DMS114 treated with DMSO at 0.1 percent for 48 hours (cell line): ENCODE measurements at regions not wholly inside any gene's neighbourhood (a gene's known extent, or its start where the extent isn't known, plus 50 kb on each side); places are given as distances from the start of the nearest gene placed in this dataset.

Experiments
- DNase-seq: peaks from one replicate; lab custom pipeline; 2025; ENCODE audit not compliant: unreplicated experiment; lab: John Stamatoyannopoulos, UW

- DNase-seq, result no peak
Measured at GRCh38 chr2:175475130-175475529, 293.6 kb upstream of the ATP5MC3 start.

- no peak for DNase-seq
Measured at GRCh38 chr2:175468431-175469098, 287.1 kb upstream of the ATP5MC3 start.

- no peak for DNase-seq
Measured at GRCh38 chr2:175465101-175465500, 283.6 kb upstream of the ATP5MC3 start.

- no peak for DNase-seq
Measured at GRCh38 chr2:175464311-175464670, 282.8 kb upstream of the ATP5MC3 start.

- no peak for DNase-seq
Measured at GRCh38 chr2:175463589-175464310, 282.2 kb upstream of the ATP5MC3 start.

- DNase-seq, result no peak
Measured at GRCh38 chr2:175463169-175463568, 281.7 kb upstream of the ATP5MC3 start.

- DNase-seq, result no peak
Measured at GRCh38 chr2:175462246-175462645, 280.7 kb upstream of the ATP5MC3 start.

GRCh38 chr2:175461839-175462238 is 280.3 kb upstream of the ATP5MC3 start:
- no peak for DNase-seq

- no peak for DNase-seq
Measured at GRCh38 chr2:175457895-175458448, 276.5 kb upstream of the ATP5MC3 start.

- DNase-seq, result no peak
Measured at GRCh38 chr2:175454953-175455389, 273.5 kb upstream of the ATP5MC3 start.

- no peak for DNase-seq
Measured at GRCh38 chr2:175450029-175450760, 268.7 kb upstream of the ATP5MC3 start.

- no peak for DNase-seq
Measured at GRCh38 chr2:175449616-175450015, 268.1 kb upstream of the ATP5MC3 start.

- DNase-seq, result no peak
Measured at GRCh38 chr2:175446201-175446600, 264.7 kb upstream of the ATP5MC3 start.

- DNase-seq, result no peak
Measured at GRCh38 chr2:175445281-175445680, 263.8 kb upstream of the ATP5MC3 start.

- no peak for DNase-seq
Measured at GRCh38 chr2:175442441-175442840, 260.9 kb upstream of the ATP5MC3 start.

- DNase-seq, result no peak
Measured at GRCh38 chr2:175441181-175441761, 259.8 kb upstream of the ATP5MC3 start.

- no peak for DNase-seq
Measured at GRCh38 chr2:175439416-175439815, 257.9 kb upstream of the ATP5MC3 start.

GRCh38 chr2:175437167-175437566 is 255.7 kb upstream of the ATP5MC3 start:
- no peak for DNase-seq

GRCh38 chr2:175436076-175436475 is 254.6 kb upstream of the ATP5MC3 start:
- no peak for DNase-seq

- no peak for DNase-seq
Measured at GRCh38 chr2:175435012-175435411, 253.5 kb upstream of the ATP5MC3 start.

- no peak for DNase-seq
Measured at GRCh38 chr2:175432793-175433192, 251.3 kb upstream of the ATP5MC3 start.
